Iris pigment epithelial cell (primary cell): ENCODE measurements at regions not wholly inside any gene's neighbourhood (a gene's known extent, or its start where the extent isn't known, plus 50 kb on each side); places are given as distances from the start of the nearest gene placed in this dataset.

Experiments
- DNase-seq: peaks from one replicate; pipeline ENCODE4 v3.0.0-alpha.2; 2011; ENCODE audit warnings: low read depth

DNA sequence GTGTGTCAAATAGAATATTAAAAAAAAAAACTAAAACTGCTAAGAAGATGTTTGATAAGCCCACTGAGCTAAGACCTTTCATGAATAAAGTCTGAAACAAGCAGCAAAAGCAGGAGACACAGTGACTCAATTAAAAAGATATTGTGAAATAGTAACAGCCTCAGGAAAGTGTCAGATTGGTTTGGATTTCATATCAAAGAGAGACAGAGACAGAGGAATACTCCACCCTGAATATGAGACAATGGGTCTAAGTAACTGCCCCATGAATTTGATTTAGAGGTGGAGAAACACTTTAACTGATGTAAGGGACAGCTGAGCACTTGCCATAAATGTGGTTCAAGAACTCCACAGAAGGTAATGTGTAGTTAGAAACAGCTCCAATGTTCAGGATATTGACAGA, 277.9 kb upstream of the FOXG1 start:
- peak; percentile 14 for DNase-seq

DNA sequence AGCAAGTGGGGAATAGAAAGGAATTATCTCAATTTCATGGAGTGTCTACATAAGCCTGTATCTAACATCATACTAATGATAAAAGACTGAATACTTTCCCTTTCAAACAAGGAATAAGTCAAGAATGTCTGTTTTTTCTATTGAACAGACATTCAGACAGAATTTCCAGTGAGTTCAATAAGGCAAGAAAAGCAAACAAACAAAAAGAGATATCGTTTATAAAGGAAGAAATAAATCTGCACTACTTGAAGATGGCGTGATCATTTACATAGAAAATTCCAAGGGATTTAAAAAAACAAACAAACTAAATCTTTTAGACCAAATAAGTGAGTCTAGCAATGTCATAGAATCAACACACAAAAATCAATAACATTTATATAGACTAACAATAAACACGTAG, 273.1 kb upstream of the FOXG1 start:
- peak; percentile 15 for DNase-seq

DNA sequence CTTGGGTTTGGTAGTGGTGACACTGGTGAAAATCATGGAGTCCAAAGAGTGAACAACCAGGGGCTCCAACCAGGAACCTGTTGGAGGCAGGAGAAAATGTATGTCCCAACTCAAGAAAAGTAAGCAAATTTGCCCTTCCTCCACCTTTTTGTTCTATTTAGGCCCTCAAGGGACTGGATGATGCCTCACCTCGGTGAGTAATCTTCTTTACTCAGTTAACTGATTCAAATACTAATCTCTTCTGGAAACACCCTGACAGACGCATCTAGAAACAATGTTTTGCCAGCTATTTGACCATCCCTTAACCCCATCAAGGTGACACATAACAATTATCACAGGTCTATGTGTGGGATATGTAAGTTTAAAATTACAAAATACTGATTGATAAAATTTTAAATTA, 272.4 kb upstream of the FOXG1 start:
- DNase-seq: peak; percentile 69

DNA sequence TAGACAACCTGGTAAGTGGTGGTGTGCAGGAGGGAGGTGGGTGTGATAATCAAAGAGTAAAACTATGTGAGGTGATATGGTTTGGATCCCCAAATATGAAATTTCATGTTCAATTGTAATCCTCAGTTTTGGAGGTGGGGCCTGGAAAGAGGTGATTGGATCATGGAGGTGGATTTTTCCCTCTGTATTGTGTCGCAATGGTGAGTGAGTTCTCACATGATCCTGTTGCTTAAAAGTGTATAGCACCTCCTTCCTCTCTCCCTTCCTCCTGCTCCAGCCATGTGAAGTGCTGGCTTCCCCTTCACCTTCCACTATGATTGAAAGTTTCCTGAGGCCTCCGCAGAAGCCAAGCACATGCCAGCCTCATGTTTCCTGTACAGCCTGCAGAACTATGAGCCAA, 270.2 kb upstream of the FOXG1 start:
- no peak for DNase-seq

DNA sequence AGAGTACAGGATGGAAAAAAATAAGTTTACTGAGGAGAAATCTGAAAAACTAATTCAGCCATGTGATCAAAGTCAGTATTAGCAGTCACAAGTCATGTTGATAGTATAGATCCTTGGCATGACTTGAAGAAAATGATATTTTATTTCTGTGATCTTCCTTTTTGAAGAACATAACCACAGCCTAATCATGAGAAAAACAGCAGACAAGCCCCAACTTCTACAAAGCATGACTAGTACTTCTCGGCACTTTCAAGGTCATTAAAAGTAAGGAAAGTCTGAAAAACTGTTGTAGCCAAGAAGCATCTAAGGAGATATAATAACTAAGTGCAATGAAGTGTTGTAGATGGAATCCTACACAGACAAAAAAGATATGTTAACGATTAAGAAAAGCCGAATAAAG, 264.1 kb upstream of the FOXG1 start:
- DNase-seq: peak; percentile 27

DNA sequence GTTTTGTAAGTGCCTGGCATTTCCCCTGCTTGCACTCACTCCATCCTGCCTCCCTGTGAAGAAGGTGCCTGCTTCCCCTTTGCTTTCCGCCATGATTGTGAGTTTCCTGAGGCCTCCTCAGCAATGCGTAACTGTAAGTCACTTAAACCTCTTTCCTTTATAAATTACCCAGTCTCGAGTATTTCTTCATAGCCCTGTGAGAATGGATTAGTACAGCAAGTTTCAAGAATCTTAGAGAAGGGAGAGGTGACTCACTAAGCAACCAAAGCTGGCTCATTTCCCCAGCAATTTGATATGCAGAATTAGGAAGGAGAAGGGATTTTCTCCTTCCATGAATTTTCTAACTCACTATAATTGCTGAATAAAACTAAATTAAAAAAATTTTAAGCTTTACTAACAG, 251.0 kb upstream of the FOXG1 start:
- peak; percentile 87 for DNase-seq

DNA sequence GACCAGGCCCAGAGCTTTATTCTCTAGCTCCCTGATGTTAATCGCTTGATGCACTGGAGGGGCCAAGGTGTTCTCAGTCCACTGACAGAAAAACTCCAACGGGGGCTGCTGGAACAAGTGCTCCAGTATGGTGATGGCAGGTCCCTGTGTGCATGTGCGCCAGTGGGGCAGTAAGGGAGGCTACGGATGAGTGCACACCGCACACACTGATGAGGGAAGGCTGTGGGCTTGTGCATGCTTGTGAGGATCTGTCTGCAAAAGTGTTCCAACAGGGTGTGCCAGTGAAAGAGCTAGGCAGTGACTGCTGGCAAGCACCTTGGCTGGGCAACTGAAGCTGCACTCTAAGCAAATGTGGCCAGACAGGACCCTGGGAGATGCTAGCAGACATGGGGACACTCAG, 229.7 kb upstream of the FOXG1 start:
- no peak for DNase-seq

DNA sequence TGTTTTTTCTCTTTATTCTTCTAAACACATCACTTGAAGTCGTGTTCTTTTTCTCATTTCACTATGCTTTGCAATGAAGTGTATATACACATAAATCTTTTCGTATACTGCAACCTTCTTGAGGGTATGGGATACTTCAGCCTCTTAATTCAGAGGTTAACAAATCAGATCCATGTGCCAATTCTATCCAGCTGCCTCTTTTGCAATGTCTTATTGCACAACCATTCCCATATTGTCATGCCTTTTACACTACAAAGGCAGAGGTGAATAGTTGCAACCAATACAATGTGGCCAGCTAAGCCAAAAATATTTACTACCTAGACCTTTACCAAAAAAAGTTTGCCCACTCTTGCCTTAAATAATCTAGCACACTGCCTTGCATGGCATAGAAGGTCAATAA, 224.5 kb upstream of the FOXG1 start:
- peak; percentile 69 for DNase-seq

DNA sequence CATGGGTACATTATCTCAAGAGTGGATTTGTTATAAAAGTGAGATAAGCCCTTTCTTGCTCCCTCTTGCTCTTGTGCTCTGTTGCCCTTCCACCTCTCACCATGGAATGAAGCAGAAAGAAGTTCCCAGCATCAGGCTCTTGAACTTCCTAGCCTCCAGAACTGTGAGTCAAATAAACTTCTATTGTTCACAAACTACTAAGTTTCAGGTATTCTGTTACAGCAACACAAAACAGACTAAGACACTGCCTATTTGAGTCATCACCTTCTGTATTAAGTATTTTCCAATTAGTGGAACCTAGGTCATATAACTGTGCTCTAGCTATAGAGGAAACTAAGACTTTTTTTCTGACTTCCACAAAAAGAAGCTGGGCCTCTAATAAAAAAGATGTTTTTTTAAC, 201.2 kb upstream of the FOXG1 start:
- DNase-seq: no peak

DNA sequence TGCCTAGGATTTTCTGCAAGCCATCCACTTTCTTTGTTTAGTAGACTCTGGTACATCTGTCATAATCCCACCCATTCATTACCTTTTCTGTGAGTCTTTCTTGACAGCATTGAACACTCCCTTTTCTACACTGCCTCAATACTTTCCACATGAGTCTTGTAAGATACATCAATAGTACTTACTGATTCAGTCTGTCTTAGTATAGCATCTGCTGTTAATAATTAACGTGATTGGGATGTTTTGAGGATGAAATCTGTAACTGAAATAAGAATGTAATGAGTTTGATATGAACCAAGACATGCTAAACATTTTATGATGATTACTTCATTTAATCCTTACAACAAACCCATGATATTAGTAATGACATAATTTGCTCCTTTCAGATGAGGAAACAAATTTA, 196.2 kb upstream of the FOXG1 start:
- DNase-seq: no peak

DNA sequence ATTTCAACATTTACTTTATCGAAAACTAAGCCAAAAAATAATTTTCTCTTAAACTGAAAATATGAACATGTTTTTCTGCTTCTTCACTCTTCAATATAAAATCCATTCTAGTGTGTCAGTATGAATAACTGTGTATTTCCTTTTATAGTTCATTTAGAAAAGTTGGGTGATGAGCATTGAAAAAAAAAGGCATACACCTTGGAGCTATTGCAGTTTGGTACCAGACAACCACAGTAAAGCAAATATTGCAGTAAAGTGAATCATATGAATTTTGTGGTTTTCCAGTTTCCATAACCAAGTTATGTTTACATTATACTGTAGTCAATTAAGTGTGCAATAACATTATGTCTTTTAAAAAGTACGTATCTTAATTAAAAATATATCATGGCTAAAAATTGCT, 195.0 kb upstream of the FOXG1 start:
- peak; percentile 46 for DNase-seq

DNA sequence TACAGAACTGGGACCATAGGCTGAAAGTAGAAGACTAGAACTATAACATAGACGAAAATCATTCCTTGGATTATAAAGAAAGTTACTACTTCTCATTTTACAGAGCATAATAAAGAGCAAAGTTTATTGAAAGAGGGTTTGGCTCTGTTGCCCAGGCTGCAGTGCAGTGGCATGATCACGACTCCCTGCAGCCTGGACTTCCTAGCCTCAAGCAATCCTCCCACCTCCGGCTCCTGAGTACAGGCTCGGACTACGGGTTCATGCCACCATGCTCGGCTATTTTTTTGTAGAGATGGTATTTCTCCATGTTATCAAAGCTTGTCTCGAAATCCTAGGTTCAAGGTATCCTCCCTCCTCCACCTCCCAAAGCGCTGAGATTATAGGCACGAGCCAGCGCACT, 190.1 kb upstream of the FOXG1 start:
- DNase-seq: no peak

DNA sequence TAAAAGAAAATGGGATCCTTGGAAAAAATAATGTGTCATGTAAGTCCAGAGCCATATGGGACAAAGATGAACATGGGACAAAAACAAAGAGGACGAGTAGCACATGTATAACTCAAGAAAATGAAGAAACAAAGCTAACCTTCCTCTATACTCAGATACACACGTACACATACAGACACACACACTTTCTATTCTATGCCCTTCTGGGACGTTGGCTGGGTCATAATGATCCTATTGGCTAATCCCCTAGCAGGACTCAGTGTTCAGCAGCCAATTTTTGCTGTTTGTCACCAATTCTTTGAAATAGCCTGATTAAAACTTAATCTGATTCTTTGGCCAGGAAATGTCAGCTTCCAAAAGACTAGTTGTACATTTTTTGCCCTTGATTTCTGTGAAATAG, 189.4 kb upstream of the FOXG1 start:
- DNase-seq: peak; percentile 17

DNA sequence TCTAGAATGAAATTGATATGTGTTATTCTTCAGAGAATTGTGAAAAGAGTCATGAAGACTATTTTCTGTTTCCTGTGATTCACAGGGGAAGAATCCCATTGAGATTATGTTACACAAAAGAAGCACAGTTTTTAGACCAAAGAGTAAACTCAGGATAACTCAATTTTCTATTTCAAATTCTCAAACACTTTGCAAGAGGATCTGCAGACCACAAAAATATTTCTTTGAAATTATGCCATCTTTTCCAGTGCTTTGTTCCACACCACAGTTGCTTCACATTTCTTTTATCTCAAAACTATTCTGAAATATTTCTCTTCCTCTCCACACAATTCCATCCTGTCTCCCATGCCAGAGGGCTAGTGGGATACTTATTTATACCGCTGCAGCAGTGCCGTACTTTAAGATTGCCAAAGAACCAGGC, 188.9 kb upstream of the FOXG1 start:
- DNase-seq: peak; percentile 88

DNA sequence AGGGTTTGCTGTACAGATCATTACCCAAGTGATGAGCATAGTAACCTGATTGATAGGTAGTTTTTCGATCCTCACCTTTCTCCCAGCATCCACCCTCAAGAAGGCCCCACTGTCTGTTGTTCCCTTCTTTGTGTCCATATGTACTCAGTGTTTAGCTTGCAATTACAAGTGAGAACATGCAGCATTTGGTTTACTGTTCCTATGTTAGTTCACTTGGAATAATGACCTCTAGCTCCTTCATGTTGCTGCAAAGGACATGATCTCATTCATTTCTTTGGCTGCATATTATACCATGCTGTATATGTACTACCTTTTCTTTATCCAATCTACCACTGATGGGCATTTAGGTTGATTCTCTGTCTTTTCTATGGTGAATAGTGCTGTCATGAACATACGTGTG, 181.6 kb upstream of the FOXG1 start:
- no peak for DNase-seq

DNA sequence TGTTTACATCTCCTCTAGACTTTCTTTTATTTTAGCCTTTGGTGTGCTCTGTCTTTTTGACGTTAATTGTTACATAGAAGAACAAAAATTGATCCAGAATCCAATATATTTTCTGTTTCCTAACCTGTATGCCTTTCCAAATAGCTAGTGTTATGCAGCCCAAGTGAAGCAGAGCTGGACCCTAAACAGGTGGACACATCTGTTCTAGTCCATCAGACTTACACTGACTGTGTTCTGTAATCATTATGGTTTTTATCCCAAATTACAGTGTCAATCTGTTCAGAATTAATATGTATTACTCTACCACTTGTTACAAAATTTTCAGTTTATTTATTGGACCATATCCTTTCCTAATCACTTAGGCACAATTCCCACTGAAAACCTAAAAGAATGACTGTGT, 176.8 kb upstream of the FOXG1 start:
- no peak for DNase-seq

DNA sequence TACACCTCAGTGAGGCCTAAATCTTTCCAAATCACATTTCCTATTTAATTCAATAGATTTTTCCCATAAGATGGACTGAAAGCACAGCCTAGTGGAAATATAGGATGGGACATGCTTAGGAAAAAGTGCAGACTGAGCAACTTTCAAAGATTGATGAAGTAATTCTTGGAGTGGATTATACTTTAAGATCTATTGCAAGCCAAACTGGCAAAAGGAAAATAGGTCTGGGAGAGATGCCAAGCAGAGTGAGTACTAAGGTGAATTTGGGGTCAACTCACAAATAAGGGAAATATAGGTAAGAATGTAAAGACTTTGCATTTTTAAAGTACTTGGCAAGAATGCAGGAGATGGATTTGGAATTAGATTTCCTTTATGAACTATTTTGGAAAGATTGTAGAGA, 170.2 kb upstream of the FOXG1 start:
- DNase-seq: peak; percentile 76

DNA sequence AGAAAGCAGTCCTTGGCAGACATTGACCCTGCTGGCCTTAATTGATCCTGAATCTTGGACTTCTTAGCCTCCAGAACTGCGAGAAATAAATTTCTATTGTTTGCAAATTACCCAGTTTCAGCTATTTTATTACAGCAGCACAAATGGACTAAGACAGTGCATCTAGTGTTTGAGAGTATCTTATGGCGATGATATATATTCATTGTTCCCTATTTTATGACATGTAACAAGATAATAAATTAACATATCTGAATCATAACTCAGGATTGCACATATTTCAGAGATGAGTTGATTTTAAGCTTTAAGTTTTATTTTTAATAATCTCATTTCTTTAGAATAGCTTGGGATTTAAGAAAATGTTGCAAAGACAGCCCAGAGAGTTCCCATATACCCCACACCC, 167.4 kb upstream of the FOXG1 start:
- DNase-seq: no peak

DNA sequence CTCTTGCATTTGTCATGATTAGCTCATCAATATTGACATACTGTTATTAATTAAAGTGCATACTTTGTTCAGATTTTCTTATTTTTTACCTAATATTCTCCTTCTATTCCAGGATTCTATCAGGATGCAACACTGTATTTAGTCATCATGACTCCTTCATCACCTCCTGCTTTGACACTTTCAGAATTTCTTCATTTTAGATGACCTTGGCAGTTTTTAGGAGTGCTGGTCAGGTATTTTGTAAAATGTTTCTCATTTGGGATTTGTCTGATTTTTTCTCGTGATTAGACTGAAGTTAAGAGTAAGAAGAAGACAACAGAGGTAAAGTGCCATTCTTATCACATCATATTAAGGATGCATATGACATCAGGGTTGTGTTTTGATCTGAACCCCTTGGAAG, 167.0 kb upstream of the FOXG1 start:
- no peak for DNase-seq

DNA sequence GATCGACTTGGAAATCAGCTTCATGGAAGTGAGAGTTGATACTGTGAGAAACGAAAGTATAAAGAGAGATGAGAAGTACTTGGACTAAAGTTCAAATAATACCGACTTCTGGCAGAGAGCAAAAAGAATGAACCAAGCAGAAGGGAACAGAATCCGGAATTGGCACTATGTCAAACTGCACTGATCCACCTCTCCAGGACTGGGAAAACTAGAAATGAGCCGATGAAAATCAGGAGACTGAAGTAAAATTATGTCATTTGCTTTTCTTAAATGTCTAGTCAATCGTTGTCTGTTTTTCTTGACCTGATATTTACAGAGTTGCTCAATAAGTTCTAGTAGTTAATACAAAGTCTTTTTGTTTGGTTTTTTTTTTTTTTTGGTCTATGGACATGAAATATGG, 163.0 kb upstream of the FOXG1 start:
- peak; percentile 4 for DNase-seq

DNA sequence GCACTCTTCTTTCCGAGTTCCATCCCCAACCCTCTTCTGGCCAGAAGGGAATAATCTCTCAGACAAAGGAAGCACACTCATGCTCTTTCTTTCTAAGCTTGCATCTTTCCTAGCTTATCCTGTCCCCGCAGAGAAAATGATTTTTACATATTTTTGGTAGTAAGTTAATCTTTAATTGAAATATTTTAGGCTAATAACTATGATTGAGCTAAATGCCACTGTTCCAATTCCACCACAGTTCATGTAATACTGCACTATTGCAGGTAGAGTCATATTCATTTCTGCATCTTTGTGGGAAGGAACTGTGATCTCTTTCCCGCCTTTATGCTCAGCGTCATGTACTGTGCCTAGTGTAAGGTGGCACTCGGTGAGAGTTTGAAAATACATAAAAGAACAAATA, 158.9 kb upstream of the FOXG1 start:
- DNase-seq: no peak

DNA sequence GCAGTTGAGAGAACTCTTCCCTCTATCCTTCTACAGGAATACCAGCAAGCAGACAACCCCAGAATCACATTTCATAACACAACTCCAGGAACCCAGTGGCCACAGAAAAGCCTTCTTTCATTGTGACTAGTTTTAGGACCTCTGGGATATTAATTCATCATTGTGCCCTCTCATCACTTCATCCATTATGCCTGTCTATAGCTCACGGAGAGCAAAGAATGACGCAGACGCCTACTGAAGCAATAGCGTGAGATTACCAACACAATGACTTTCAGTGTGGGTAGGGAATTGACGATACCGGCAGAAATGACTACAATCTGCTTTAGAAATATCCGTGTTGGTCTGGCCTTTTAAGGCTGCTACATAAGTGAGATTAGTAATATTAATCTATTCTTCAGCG, 158.1 kb upstream of the FOXG1 start:
- no peak for DNase-seq

DNA sequence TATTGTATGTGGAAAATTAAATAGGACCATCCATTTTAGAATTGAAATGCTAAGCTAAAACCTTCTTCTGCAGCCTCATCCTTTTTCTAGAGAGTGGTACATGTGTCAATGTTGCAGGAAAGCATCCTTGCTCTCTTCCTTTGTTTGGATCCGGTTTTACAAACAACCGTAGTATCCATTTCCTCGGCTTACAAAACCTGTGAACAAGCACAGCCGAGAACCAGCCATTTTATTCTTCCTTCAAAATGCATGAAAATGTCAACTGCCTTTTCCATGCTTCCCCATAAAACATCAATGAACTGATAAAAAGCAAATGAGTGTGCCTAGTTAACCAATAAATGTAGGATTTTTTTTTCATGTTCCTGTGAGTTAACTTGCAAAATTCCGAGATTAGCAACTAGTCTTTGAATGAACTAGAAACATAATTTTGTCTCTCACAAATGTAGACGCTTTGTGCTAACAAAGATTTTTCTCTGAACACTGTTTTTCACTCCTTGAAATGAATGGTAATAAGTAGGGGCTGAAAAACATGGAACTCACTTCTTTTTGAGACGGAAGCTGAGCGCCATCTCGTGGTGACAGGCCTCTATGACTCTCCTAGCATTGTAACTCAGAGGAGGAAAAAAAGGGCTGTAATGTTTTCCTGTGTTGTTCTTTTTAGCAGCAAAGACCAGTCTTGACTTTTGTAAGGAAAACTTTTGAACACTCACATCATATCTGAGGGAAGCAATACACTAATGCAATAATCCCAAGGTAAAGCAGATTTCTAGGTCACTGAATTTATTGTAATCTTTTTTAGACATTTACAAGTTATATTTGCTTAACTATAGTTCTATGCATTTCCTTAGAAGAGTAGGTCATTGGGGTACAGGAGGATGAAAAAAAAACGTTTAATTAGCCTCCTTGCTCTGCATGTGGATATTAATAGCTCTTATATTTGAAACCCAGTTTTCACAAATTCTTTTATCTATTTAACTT, 157.4 kb upstream of the FOXG1 start:
- DNase-seq: peak; percentile 63

DNA sequence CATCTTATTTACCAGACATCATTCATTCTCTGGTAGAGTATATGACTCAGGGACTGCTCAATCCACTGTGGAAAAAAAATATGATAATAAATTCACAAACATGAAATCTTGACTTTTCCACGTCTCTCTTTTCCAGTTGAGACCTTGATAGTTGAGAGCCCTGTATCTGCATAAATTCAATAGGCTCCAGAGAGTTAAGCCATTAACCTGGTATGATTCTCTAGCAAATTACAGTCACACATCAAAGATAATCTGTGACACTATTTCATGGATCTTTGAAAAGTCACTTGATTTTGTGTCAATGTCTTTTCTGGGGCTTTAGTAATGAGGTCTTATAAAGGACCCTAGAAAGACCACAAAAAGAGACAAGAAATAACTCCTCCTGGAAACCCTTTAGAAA, 154.2 kb upstream of the FOXG1 start:
- DNase-seq: no peak
